ENCODE measurements at regions not wholly inside any gene's neighbourhood (a gene's known extent, or its start where the extent isn't known, plus 50 kb on each side); places are given as distances from the start of the nearest gene placed in this dataset.

DNA sequence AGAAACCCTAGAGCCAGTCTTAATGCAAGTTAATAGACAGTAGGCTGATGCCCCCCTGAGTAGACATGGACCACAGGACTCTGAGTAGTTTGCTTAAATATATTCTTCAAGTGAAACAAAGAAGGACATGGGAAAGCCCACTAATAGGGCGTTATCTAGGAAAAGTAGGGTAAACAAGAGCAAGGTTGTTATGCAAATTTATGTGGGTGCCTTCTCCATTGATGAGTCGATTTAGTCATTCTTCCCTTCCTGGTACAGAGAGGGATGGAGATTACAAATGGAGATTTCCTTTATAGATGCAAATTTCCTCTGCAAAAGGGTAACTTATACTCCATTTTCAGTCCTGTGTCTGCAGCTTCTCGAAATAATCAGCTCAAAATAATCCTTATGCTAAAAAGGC, 262.0 kb downstream of the CD83 start:
- WGBS, 2 donors: 75 to 76% methylated on average over 3 of the region's 3 CpGs
- no peak for ATAC-seq (ENCODE audit: insufficient read depth, low FRiP score)

GRCh38 chr6:14380086-14380820, 262.7 kb downstream of the CD83 start:
- 77 to 79% methylated on average over 10 of the region's 10 CpGs for WGBS, 2 donors
- DNase-seq (no peak), ATAC-seq (ENCODE audit: insufficient read depth, low FRiP score) (no peak)
- peaks cover 0 to 2% (median 0%) of the 10 kb centered on the region in 4 donors for H3K9me3 ChIP-seq (ENCODE audit: control insufficient read depth in 4 of 4, insufficient read depth in 3 of 4, low read length in 3 of 4)
- no peak for TF ChIP-seq CTCF (IDR thresholded peaks at IDR 0.05; ENCODE audit: control extremely low read depth, extremely low read depth)
- no peak overlapping the region for H3K9ac ChIP-seq (ENCODE audit: insufficient read depth in 1 of 2, low read length in 2 of 2)
- peaks cover 0 to 2% (median 0%) of the 10 kb centered on the region in 5 donors for H3K4me1 ChIP-seq (ENCODE audit: control insufficient read depth in 5 of 5, insufficient read depth in 5 of 5, low read length in 5 of 5)
- no peaks in the 10 kb centered on the region for H3K36me3 ChIP-seq (ENCODE audit: control insufficient read depth in 4 of 4, insufficient read depth in 4 of 4, low read length in 4 of 4)
- no peak overlapping the region for H3K27ac ChIP-seq (ENCODE audit: low read depth in 1 of 2, low read length in 1 of 2)
- no peak overlapping the region for H3K4me3 ChIP-seq
- H3K27me3 ChIP-seq (ENCODE audit: control insufficient read depth in 3 of 3, insufficient read depth in 3 of 3, low read length in 2 of 3): no peaks in the 10 kb centered on the region

More for the DNA sequence above, 262.0 kb downstream of the CD83 start:
- Histone ChIP-seq H3K9ac (ENCODE audit: insufficient read depth in 1 of 2, low read length in 2 of 2) (no peak overlapping the region), H3K9me3 (ENCODE audit: control insufficient read depth in 4 of 4, insufficient read depth in 3 of 4, low read length in 3 of 4) (peaks cover 0 to 2% (median 0%) of the 10 kb centered on the region in 4 donors), H3K27ac (ENCODE audit: low read depth in 1 of 2, low read length in 1 of 2) (no peak overlapping the region), H3K27me3 (ENCODE audit: control insufficient read depth in 3 of 3, insufficient read depth in 3 of 3, low read length in 2 of 3) (no peaks in the 10 kb centered on the region), H3K4me3 (no peak overlapping the region), H3K4me1 (ENCODE audit: control insufficient read depth in 5 of 5, insufficient read depth in 5 of 5, low read length in 5 of 5) (peaks cover 0 to 2% (median 0%) of the 10 kb centered on the region in 5 donors), H3K36me3 (ENCODE audit: control insufficient read depth in 4 of 4, insufficient read depth in 4 of 4, low read length in 4 of 4) (no peaks in the 10 kb centered on the region)
- no peak for TF ChIP-seq CTCF (IDR thresholded peaks at IDR 0.05; ENCODE audit: control extremely low read depth, extremely low read depth)
- no peak for DNase-seq

DNA sequence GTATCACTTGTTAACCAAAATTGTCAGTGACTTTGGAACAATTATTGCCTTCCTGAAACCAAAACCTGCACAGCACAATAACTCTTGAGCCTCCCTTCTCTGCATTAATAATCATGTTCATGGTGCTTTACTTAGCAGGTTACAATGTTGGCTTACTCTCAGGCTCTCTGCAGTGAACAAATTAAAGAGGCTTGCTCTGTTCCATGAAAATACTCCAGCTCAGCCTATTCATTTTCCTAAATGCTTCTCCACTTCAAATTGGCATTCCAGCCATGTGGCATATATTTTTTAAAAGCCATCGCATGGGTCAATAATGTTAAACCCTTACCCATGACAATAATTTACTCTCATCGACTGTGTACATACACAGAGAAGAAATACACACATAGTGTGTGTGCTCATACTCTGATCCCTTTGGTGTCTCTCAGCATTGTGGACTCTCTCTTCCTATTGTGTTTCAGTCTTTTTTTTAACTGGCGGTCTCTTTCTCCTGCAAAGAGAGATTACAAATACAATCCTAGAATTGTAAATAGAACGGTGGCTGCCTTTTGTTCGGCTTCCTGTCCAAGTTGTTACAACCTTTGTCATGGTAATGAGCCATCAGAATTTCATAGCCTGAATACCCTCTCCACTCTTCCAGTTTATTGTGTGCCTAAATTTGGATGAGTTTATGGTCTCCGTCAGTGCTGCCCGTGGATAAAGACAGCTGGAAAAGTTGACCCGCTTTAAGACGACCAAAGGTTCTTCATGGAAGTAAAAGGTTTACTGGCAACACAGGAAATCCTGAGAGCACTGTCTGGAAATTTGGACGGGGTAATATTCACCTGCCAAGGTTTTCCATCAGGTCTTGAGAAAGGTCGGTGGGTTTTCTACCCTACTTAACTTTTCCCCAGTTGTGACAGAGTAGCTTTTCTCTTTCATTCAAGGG, 263.6 kb downstream of the CD83 start:
- Histone ChIP-seq H3K4me3 (no peak overlapping the region), H3K27me3 (ENCODE audit: control insufficient read depth in 3 of 3, insufficient read depth in 3 of 3, low read length in 2 of 3) (no peaks in the 10 kb centered on the region), H3K9me3 (ENCODE audit: control insufficient read depth in 4 of 4, insufficient read depth in 3 of 4, low read length in 3 of 4) (peaks cover 0 to 2% (median 0%) of the 10 kb centered on the region in 4 donors), H3K9ac (ENCODE audit: insufficient read depth in 1 of 2, low read length in 2 of 2) (no peak overlapping the region), H3K4me1 (ENCODE audit: control insufficient read depth in 5 of 5, insufficient read depth in 5 of 5, low read length in 5 of 5) (peaks cover 0 to 2% (median 0%) of the 10 kb centered on the region in 5 donors), H3K36me3 (ENCODE audit: control insufficient read depth in 4 of 4, insufficient read depth in 4 of 4, low read length in 4 of 4) (no peaks in the 10 kb centered on the region), H3K27ac (ENCODE audit: low read depth in 1 of 2, low read length in 1 of 2) (no peak overlapping the region)
- ATAC-seq (ENCODE audit: insufficient read depth, low FRiP score): no peak
- 71 to 72% methylated on average over 11 of the region's 11 CpGs for WGBS, 2 donors
- no peak for TF ChIP-seq CTCF (IDR thresholded peaks at IDR 0.05; ENCODE audit: control extremely low read depth, extremely low read depth)
- DNase-seq: no peak
